ENCODE measurements at regions not wholly inside any gene's neighbourhood (a gene's known extent, or its start where the extent isn't known, plus 50 kb on each side); places are given as distances from the start of the nearest gene placed in this dataset.

GRCh38 chr3:102124704-102125103, 275.4 kb downstream of the NFKBIZ start:
- Histone ChIP-seq H3K27me3 (replicated peaks; ENCODE audit: control insufficient read depth, insufficient read depth, low read length) (no peaks in the 10 kb centered on the region), H3K9me3 (peaks cover 5% of the 10 kb centered on the region), H3K4me3 (ENCODE audit: low read depth, low read length) (no peak overlapping the region), H3K36me3 (ENCODE audit: control insufficient read depth, insufficient read depth, low read length) (no peaks in the 10 kb centered on the region), H3K4me1 (peaks cover 6% of the 10 kb centered on the region; the same call in 1 of the 2 replicates)
- Mint-ChIP-seq H3K27me3 (ENCODE audit: insufficient read depth, unreplicated experiment) (no peaks in the 10 kb centered on the region), H3K4me1 (ENCODE audit: low read depth, unreplicated experiment) (no peaks in the 10 kb centered on the region), H3K4me3 (ENCODE audit: unreplicated experiment) (no peak overlapping the region), H3K9me3 (ENCODE audit: unreplicated experiment) (peaks cover 20% of the 10 kb centered on the region), H3K36me3 (ENCODE audit: insufficient read depth, unreplicated experiment) (no peaks in the 10 kb centered on the region), H3K27ac (ENCODE audit: unreplicated experiment) (no peak overlapping the region)
- POLR2A ChIA-PET, result no interaction called here
- no TSS peak for BruUV-seq (replicated peaks)
- TF ChIP-seq CTCF (IDR thresholded peaks at IDR 0.05; ENCODE audit: insufficient read depth in 1 of 2, low read depth in 1 of 2, low read length in 1 of 2, severe bottlenecking in 1 of 2, unreplicated experiment in 1 of 2), result no peak
- intact Hi-C loops (cut with micrococcal nuclease; ENCODE audit: unreplicated experiment), result loop anchor here (1.0 kb wide), 1 partner anchor 11 kb away; no protein-coding TSS in a partner anchor
- no peak for DNase-seq
- CTCF ChIA-PET, result no interaction called here

GRCh38 chr3:102125197-102125993, 276.1 kb downstream of the NFKBIZ start:
- Mint-ChIP-seq H3K9me3 (ENCODE audit: unreplicated experiment) (peaks cover 20% of the 10 kb centered on the region), H3K4me1 (ENCODE audit: low read depth, unreplicated experiment) (no peaks in the 10 kb centered on the region), H3K4me3 (ENCODE audit: unreplicated experiment) (no peak overlapping the region), H3K36me3 (ENCODE audit: insufficient read depth, unreplicated experiment) (no peaks in the 10 kb centered on the region), H3K27ac (ENCODE audit: unreplicated experiment) (no peak overlapping the region), H3K27me3 (ENCODE audit: insufficient read depth, unreplicated experiment) (no peaks in the 10 kb centered on the region)
- Histone ChIP-seq H3K36me3 (ENCODE audit: control insufficient read depth, insufficient read depth, low read length) (no peaks in the 10 kb centered on the region), H3K4me1 (peaks cover 6% of the 10 kb centered on the region; the same call in 1 of the 2 replicates), H3K27me3 (replicated peaks; ENCODE audit: control insufficient read depth, insufficient read depth, low read length) (no peaks in the 10 kb centered on the region), H3K4me3 (ENCODE audit: low read depth, low read length) (no peak overlapping the region), H3K9me3 (peaks cover 5% of the 10 kb centered on the region)
- intact Hi-C loops (cut with micrococcal nuclease; ENCODE audit: unreplicated experiment), result loop anchor here (1.0 kb wide), 1 partner anchor 12 kb away; no protein-coding TSS in a partner anchor
- TF ChIP-seq CTCF (IDR thresholded peaks at IDR 0.05; ENCODE audit: insufficient read depth in 1 of 2, low read depth in 1 of 2, low read length in 1 of 2, severe bottlenecking in 1 of 2, unreplicated experiment in 1 of 2), result no peak
- POLR2A ChIA-PET, result no interaction called here
- DNase-seq, result peak in 1 of 2 experiments; percentile 15
- CTCF ChIA-PET, result no interaction called here
- BruUV-seq (replicated peaks), result no TSS peak

DNA sequence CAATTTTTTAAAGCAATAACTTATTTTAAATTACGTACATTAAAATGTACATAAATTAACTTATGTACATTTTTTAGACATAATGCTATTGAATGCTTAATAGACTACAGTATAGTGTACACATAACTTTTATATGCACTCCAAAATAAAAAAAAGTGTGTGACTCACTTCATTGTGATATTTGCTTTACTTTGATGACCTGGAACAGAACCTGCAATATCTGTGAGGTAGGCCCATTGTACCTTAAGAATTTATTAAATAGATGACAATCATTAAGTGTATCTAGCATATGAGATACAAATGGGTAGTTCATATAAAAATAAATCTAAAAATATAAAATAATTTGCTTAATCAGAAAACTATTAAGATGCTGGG, 276.7 kb downstream of the NFKBIZ start:
- Histone ChIP-seq H3K36me3 (ENCODE audit: control insufficient read depth, insufficient read depth, low read length) (no peaks in the 10 kb centered on the region), H3K4me1 (peaks cover 6% of the 10 kb centered on the region; the same call in 1 of the 2 replicates), H3K9me3 (peaks cover 5% of the 10 kb centered on the region), H3K4me3 (ENCODE audit: low read depth, low read length) (no peak overlapping the region), H3K27me3 (replicated peaks; ENCODE audit: control insufficient read depth, insufficient read depth, low read length) (no peaks in the 10 kb centered on the region)
- Mint-ChIP-seq H3K4me1 (ENCODE audit: low read depth, unreplicated experiment) (no peaks in the 10 kb centered on the region), H3K9me3 (ENCODE audit: unreplicated experiment) (peaks cover 20% of the 10 kb centered on the region), H3K4me3 (ENCODE audit: unreplicated experiment) (no peak overlapping the region), H3K27ac (ENCODE audit: unreplicated experiment) (no peak overlapping the region), H3K36me3 (ENCODE audit: insufficient read depth, unreplicated experiment) (no peaks in the 10 kb centered on the region), H3K27me3 (ENCODE audit: insufficient read depth, unreplicated experiment) (no peaks in the 10 kb centered on the region)
- POLR2A ChIA-PET, result no interaction called here
- no peak for TF ChIP-seq CTCF (IDR thresholded peaks at IDR 0.05; ENCODE audit: insufficient read depth in 1 of 2, low read depth in 1 of 2, low read length in 1 of 2, severe bottlenecking in 1 of 2, unreplicated experiment in 1 of 2)
- intact Hi-C loops (cut with micrococcal nuclease; ENCODE audit: unreplicated experiment), result loop anchor here (1.0 kb wide), 1 partner anchor 13 kb away; no protein-coding TSS in a partner anchor
- CTCF ChIA-PET, result no interaction called here
- no TSS peak for BruUV-seq (replicated peaks)
- no peak for DNase-seq

All from Caco-2 (cell line).